CD4-positive, alpha-beta T cell (primary cell): ENCODE measurements at regions not wholly inside any gene's neighbourhood (a gene's known extent, or its start where the extent isn't known, plus 50 kb on each side); places are given as distances from the start of the nearest gene placed in this dataset.
"Not testable (repeated sequence)": the region's sequence is repeated elsewhere in the genome, so short reads cannot be mapped to it uniquely, and the experiment has no call there.

Source experiments
- ATAC-seq: fragments of 200-7000 bp; cut with Tn5 transposase; one replicate; pipeline ENCODE4 v1.10.0; 2022; ENCODE audit warnings: mild to moderate bottlenecking; ENCODE audit not compliant: poor library complexity
- CTCF ChIA-PET: fragments of 350-600 bp; sonication (Branson Sonifier 250); formaldehyde crosslinking; loops from one replicate; lab custom pipeline; 2021; ENCODE audit warnings: antibody characterized with exemption, inconsistent platforms; lab: Charles Lee
- POLR2A ChIA-PET: fragments of 350-600 bp; sonication (Branson Sonifier 250); formaldehyde crosslinking; loops from one replicate; lab custom pipeline; 2021; ENCODE audit warnings: antibody characterized with exemption, inconsistent platforms; lab: Charles Lee
- DNase-seq, 14 experiments: peaks; one replicate each; pipeline ENCODE4 v3.0.0-alpha.2; 2013 to 2020; ENCODE audit warnings: mixed read lengths in 2 of 14
- H3K27ac ChIP-seq, 2 donors: one replicate each; pipeline versions ENCODE4 v1.5.1 to v1.7.0; 2013; ENCODE audit warnings: low read length in 2 of 2, low read depth in 1 of 2, mild to moderate bottlenecking in 1 of 2
- H3K27me3 ChIP-seq, 2 experiments: 1 replicate in 1 of 2; 2 replicates in 1 of 2; pipeline versions ENCODE4 v1.6.1 to v1.7.0; 2013; ENCODE audit warnings: low read length in 2 of 2, control low read depth in 1 of 2, mild to moderate bottlenecking in 1 of 2, moderate library complexity in 1 of 2; ENCODE audit not compliant: insufficient read depth in 2 of 2, control insufficient read depth in 1 of 2
- H3K36me3 ChIP-seq: one replicate; pipeline ENCODE4 v1.6.1; 2013; ENCODE audit warnings: low read length, control low read depth; ENCODE audit not compliant: insufficient read depth
- H3K4me1 ChIP-seq: one replicate; pipeline ENCODE4 v1.6.1; 2013; ENCODE audit warnings: low read length, control low read depth; ENCODE audit not compliant: insufficient read depth
- H3K4me3 ChIP-seq: one replicate; pipeline ENCODE4 v1.5.1; 2013; ENCODE audit warnings: mild to moderate bottlenecking, low read length, moderate library complexity
- H3K9me3 ChIP-seq, 2 experiments: 1 replicate in 1 of 2; 2 replicates in 1 of 2; pipeline versions ENCODE4 v1.6.1 to v1.7.0; 2013; ENCODE audit warnings: low read length in 2 of 2, mild to moderate bottlenecking in 2 of 2, control low read depth in 1 of 2, moderate library complexity in 1 of 2; ENCODE audit not compliant: control insufficient read depth in 1 of 2, insufficient read depth in 1 of 2
- H3K27ac Mint-ChIP-seq: one replicate; pipeline ENCODE4 v1.8.0; 2020; ENCODE audit warnings: mixed read lengths
- H3K27me3 Mint-ChIP-seq: one replicate; pipeline ENCODE4 v1.8.0; 2021; ENCODE audit warnings: mixed read lengths
- H3K36me3 Mint-ChIP-seq: one replicate; pipeline ENCODE4 v1.8.0; 2021; ENCODE audit warnings: low read depth, mixed read lengths
- H3K4me1 Mint-ChIP-seq: one replicate; pipeline ENCODE4 v1.8.0; 2021; ENCODE audit warnings: low read depth, mixed read lengths
- H3K4me3 Mint-ChIP-seq: one replicate; pipeline ENCODE4 v1.8.0; 2020; ENCODE audit warnings: mild to moderate bottlenecking, mixed read lengths
- H3K9me3 Mint-ChIP-seq: one replicate; pipeline ENCODE4 v1.8.0; 2020; ENCODE audit warnings: mixed read lengths
- intact Hi-C, 2 experiments: fragments of 100-400 bp; cut with DNase I in 1 of 2; cut with micrococcal nuclease in 1 of 2; formaldehyde crosslinking; loops; one replicate each; pipeline versions ENCODE4 v1.15.1 to v1.9.0; 2023 to 2025; cut with DNase I, micrococcal nuclease
- TF ChIP-seq, protein P1 (sequence below): fragments of 200-600 bp; IDR thresholded peaks from one replicate; pipeline ENCODE4 v1.8.0; 2022; ENCODE audit warnings: antibody characterized with exemption, mild to moderate bottlenecking

DNA sequence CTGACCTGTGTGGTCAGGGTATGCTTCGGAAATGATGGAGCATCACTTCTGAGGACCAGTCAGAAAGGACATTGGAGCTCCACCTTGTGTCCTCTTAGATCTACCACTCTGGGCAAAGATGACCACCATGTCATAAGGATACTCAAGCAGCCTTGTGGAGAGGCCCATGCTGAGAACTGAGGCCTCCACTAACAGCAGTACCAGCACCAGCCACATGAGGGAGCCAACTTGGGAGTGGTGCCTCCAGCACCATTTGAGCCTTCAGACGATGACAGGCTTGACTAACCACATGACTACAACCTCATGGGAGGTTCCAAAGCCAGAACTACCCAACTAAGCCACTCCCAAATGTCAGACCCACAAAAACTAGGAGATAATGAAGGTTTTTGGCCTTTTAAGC lies 116.0 kb downstream of the NPTX2 start:
- no peak overlapping the region for H3K27ac ChIP-seq
- no peak overlapping the region for H3K4me3 ChIP-seq
- no peaks in the 10 kb centered on the region for H3K4me1 ChIP-seq
- H3K27me3 Mint-ChIP-seq, result peaks cover 7% of the 10 kb centered on the region
- H3K36me3 Mint-ChIP-seq, result no peaks in the 10 kb centered on the region
- no peaks in the 10 kb centered on the region for H3K9me3 Mint-ChIP-seq
- H3K27me3 ChIP-seq, result no peaks in the 10 kb centered on the region
- no peak overlapping the region for H3K27ac Mint-ChIP-seq
- ATAC-seq (no peak), DNase-seq (peak in 5 of 14 experiments; percentile 2 to 35 (median 16))
- intact Hi-C loops, result no loop called here
- H3K9me3 ChIP-seq, result peaks cover 8 to 14% of the 10 kb centered on the region in 2 experiments
- ChIA-PET POLR2A (no interaction called here), CTCF (interaction anchor here (2.2 kb wide), 1 partner anchor 13 kb away, joined by 5 read pairs; no protein-coding TSS in a partner anchor)
- no peak overlapping the region for H3K4me3 Mint-ChIP-seq
- H3K4me1 Mint-ChIP-seq, result no peaks in the 10 kb centered on the region
- no peaks in the 10 kb centered on the region for H3K36me3 ChIP-seq
- TF ChIP-seq, protein P1, sequence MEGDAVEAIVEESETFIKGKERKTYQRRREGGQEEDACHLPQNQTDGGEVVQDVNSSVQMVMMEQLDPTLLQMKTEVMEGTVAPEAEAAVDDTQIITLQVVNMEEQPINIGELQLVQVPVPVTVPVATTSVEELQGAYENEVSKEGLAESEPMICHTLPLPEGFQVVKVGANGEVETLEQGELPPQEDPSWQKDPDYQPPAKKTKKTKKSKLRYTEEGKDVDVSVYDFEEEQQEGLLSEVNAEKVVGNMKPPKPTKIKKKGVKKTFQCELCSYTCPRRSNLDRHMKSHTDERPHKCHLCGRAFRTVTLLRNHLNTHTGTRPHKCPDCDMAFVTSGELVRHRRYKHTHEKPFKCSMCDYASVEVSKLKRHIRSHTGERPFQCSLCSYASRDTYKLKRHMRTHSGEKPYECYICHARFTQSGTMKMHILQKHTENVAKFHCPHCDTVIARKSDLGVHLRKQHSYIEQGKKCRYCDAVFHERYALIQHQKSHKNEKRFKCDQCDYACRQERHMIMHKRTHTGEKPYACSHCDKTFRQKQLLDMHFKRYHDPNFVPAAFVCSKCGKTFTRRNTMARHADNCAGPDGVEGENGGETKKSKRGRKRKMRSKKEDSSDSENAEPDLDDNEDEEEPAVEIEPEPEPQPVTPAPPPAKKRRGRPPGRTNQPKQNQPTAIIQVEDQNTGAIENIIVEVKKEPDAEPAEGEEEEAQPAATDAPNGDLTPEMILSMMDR, result no peak

- Histone ChIP-seq H3K27me3 (no peaks in the 10 kb centered on the region), H3K27ac (no peak overlapping the region), H3K4me1 (no peaks in the 10 kb centered on the region), H3K36me3 (no peaks in the 10 kb centered on the region), H3K9me3 (peaks cover 8 to 14% of the 10 kb centered on the region in 2 experiments), H3K4me3 (no peak overlapping the region)
- ATAC-seq (no peak), DNase-seq (no peak)
- TF ChIP-seq, protein P1, result no peak
- Mint-ChIP-seq H3K27me3 (no peaks in the 10 kb centered on the region), H3K4me1 (no peaks in the 10 kb centered on the region), H3K4me3 (no peak overlapping the region), H3K27ac (no peak overlapping the region), H3K9me3 (no peaks in the 10 kb centered on the region), H3K36me3 (no peaks in the 10 kb centered on the region)
- intact Hi-C loops, result no loop called here
- ChIA-PET POLR2A (no interaction called here), CTCF (no interaction called here)
These were observed 118.7 kb downstream of the NPTX2 start for GRCh38 chr7:98735801-98736200.

DNA sequence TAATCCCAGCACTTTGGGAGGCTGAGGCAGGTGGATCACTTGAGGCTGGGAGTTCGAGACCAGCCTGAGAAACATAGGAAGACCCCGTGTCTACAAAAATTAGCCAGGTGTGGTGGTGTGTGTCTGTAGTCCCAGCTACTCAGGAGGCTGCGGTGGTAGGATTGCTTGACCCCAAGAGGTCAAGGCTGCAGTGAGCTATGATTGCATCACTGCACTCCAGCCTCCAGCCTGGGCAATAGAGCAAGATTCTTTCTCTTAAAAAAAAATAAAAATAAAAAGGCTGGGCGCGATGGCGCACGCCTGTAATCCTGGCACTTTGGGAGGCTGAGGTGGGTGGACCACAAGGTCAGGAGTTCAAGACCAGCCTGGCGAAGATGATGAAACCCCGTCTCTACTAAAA lies 119.4 kb downstream of the NPTX2 start:
- POLR2A ChIA-PET, H3K36me3 ChIP-seq, intact Hi-C loops, ATAC-seq, H3K4me3 Mint-ChIP-seq, H3K27ac ChIP-seq, DNase-seq, H3K4me1 ChIP-seq, H3K27me3 ChIP-seq, H3K36me3 Mint-ChIP-seq, H3K9me3 Mint-ChIP-seq, H3K4me3 ChIP-seq, H3K27me3 Mint-ChIP-seq, H3K27ac Mint-ChIP-seq, H3K9me3 ChIP-seq, H3K4me1 Mint-ChIP-seq: not testable (repeated sequence)
- CTCF ChIA-PET, result interaction anchor here (0.8 kb wide), 1 partner anchor 9 kb away, joined by 5 read pairs; no protein-coding TSS in a partner anchor

DNA sequence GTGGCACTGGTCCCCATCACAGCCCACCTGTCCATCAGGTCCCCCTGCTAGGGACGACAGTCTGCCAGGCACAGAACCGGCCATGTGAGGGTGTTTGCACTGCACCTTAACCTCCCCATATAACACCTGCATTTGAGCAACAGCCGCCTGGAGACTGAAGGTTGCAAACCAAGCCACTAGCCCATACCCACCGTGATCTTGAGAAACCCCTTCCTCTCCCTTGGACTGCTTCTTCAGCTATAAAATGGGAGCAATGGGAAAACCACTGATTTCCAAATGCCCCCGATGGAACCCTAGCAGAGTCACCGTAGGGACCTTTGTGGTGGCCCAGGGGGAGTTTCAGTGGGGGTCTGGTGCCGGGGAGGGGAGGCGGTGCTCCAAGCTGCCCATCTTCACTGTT lies 120.1 kb downstream of the NPTX2 start:
- Mint-ChIP-seq H3K27ac (no peak overlapping the region), H3K4me1 (no peaks in the 10 kb centered on the region), H3K27me3 (peaks cover 4% of the 10 kb centered on the region), H3K4me3 (no peak overlapping the region), H3K36me3 (no peaks in the 10 kb centered on the region), H3K9me3 (no peaks in the 10 kb centered on the region)
- ATAC-seq (no peak), DNase-seq (no peak)
- ChIA-PET CTCF (interaction anchor here (0.8 kb wide), 1 partner anchor 8 kb away, joined by 5 read pairs; no protein-coding TSS in a partner anchor), POLR2A (no interaction called here)
- TF ChIP-seq, protein P1, result no peak
- Histone ChIP-seq H3K27ac (no peak overlapping the region), H3K9me3 (peaks cover 2 to 8% of the 10 kb centered on the region in 2 experiments), H3K4me1 (no peaks in the 10 kb centered on the region), H3K4me3 (no peak overlapping the region), H3K27me3 (no peaks in the 10 kb centered on the region), H3K36me3 (no peaks in the 10 kb centered on the region)
- intact Hi-C loops, result no loop called here
